Progenitor cell of endocrine pancreas (in vitro differentiated cells): ENCODE measurements at regions not wholly inside any gene's neighbourhood (a gene's known extent, or its start where the extent isn't known, plus 50 kb on each side); places are given as distances from the start of the nearest gene placed in this dataset.
A peak's percentile ranks its signal among the peaks of the same experiment; 100 is the strongest.

Source experiments
- DNase-seq: peaks from one replicate; pipeline ENCODE4 v3.0.0; 2021; ENCODE audit warnings: low spot score; ENCODE audit not compliant: unreplicated experiment
- H3K27ac Mint-ChIP-seq: 2 replicates; pipeline ENCODE4 v1.8.0; 2021; ENCODE audit warnings: mild to moderate bottlenecking, moderate library complexity, mixed read lengths
- H3K27me3 Mint-ChIP-seq: 2 replicates; pipeline ENCODE4 v1.8.0; 2021; ENCODE audit warnings: mixed read lengths
- H3K36me3 Mint-ChIP-seq: 2 replicates; pipeline ENCODE4 v1.8.0; 2022; ENCODE audit warnings: mixed read lengths; ENCODE audit not compliant: insufficient read depth
- H3K4me1 Mint-ChIP-seq: 2 replicates; pipeline ENCODE4 v1.8.0; 2021; ENCODE audit warnings: low read depth, mixed read lengths
- H3K4me3 Mint-ChIP-seq: 2 replicates; pipeline ENCODE4 v1.8.0; 2021; ENCODE audit warnings: low read depth, mild to moderate bottlenecking, moderate library complexity, mixed read lengths
- H3K9me3 Mint-ChIP-seq: 2 replicates; pipeline ENCODE4 v1.8.0; 2021; ENCODE audit warnings: low read depth, mixed read lengths
- TF ChIP-seq, protein P1 (sequence below): fragments of 200-600 bp; sonication (generic); IDR thresholded peaks from one replicate; pipeline ENCODE4 v1.5.0; 2021; ENCODE audit warnings: antibody characterized with exemption, mild to moderate bottlenecking; ENCODE audit not compliant: unreplicated experiment

DNA sequence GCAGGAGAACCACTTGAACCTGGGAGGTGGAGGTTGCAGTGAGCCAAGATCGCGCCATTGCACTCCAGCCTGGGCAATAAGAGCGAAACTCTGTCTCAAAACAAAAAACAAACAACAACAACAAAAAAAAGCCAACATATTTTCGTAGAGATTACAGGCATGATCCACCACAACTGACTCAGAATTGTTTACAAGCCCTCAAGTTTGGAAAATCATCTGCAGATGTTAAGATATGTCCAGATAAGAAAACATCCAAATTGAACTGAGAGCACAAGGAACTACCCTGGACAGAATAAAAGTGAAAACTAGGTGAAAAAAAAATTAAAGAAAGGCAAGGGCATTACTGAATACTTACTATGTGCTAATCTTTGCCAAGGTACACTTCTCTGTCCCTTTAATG lies 89.8 kb upstream of the WLS start:
- Mint-ChIP-seq H3K9me3 (no peaks in the 10 kb centered on the region), H3K27ac (no peak overlapping the region), H3K4me1 (peaks cover 5% of the 10 kb centered on the region), H3K36me3 (no peaks in the 10 kb centered on the region), H3K4me3 (no peak overlapping the region), H3K27me3 (peaks cover 3% of the 10 kb centered on the region)
- no peak for DNase-seq
- TF ChIP-seq, protein P1, sequence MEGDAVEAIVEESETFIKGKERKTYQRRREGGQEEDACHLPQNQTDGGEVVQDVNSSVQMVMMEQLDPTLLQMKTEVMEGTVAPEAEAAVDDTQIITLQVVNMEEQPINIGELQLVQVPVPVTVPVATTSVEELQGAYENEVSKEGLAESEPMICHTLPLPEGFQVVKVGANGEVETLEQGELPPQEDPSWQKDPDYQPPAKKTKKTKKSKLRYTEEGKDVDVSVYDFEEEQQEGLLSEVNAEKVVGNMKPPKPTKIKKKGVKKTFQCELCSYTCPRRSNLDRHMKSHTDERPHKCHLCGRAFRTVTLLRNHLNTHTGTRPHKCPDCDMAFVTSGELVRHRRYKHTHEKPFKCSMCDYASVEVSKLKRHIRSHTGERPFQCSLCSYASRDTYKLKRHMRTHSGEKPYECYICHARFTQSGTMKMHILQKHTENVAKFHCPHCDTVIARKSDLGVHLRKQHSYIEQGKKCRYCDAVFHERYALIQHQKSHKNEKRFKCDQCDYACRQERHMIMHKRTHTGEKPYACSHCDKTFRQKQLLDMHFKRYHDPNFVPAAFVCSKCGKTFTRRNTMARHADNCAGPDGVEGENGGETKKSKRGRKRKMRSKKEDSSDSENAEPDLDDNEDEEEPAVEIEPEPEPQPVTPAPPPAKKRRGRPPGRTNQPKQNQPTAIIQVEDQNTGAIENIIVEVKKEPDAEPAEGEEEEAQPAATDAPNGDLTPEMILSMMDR = no peak

DNA sequence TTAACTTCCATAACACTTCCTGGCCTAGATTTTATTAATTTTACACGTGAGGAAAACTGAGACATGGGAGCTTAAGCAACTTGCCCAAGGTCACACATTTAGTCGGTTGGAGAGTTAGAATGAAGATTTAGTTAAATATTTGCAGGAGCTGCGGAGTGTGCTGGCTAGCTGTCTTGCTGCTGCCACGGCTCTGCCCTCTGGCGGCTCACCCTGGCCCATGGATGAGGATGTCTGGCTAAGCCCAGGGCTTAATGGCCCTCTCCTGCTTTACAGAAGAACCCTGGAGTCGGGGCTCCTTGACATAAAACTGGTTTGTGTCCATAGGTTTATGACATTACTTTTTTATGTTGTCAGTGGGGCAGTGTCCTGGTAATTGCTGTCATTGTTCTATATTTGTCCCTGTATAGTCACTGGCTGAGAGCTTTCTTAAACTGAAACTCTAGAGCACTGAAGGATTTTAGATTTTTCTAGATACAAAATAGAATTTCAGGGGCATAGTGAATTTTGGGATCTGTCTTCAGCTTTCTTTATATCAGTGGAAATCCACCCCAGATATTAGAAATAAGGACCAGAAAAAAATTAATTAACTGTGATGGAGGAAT lies 88.9 kb upstream of the WLS start:
- TF ChIP-seq, protein P1 = peak; percentile 88
- no peaks in the 10 kb centered on the region for H3K36me3 Mint-ChIP-seq
- no peaks in the 10 kb centered on the region for H3K9me3 Mint-ChIP-seq
- H3K4me1 Mint-ChIP-seq = peaks cover 5% of the 10 kb centered on the region
- H3K4me3 Mint-ChIP-seq = no peak overlapping the region
- DNase-seq = peak; percentile 59
- H3K27ac Mint-ChIP-seq = no peak overlapping the region
- no peaks in the 10 kb centered on the region for H3K27me3 Mint-ChIP-seq

DNA sequence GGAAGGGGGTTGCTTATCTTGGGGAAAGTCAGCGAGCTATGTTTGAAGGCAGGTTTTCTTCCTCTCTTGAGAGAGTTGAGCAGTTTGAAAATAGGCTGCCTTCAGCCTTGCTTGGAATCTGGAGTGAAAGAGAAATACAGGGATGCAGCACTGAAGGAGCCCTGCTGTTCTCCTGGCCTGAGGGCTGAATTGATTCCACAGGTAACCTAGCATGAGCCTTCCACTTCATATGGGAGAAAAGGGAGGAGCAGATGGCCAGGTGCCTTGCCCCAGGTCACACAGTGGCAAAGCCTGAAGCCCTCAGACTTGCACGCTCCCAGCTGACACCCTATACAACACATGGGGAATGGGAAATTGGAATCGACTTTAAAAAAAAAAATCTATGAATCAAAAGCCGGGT lies 88.0 kb upstream of the WLS start:
- Mint-ChIP-seq H3K27ac (no peak overlapping the region), H3K4me3 (no peak overlapping the region)

DNA sequence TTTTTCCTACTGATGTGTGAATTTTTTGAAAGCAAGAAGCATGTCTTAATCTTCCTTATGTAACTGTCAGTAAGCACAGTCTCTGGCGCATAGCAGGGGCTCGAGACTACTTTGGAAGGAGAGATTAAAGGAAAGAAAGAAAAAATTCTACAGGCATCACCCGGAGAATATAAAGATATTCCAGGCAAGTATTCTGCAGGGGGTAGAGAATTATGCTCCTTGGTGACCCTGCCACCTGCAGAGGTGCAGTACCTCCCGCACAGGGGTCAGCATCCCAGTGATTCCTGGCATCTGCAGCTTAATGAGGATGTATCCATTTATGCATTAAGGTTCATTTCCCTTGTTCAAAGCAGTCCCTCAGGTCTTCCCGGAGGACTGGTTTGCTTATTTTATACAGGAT lies 87.6 kb upstream of the WLS start:
- TF ChIP-seq, protein P1 = no peak
- no peak overlapping the region for H3K4me3 Mint-ChIP-seq

More for the DNA sequence above, 88.0 kb upstream of the WLS start:
- H3K27me3 Mint-ChIP-seq = no peaks in the 10 kb centered on the region
- DNase-seq = no peak
- H3K4me1 Mint-ChIP-seq = peaks cover 5% of the 10 kb centered on the region
- H3K36me3 Mint-ChIP-seq = no peaks in the 10 kb centered on the region
- TF ChIP-seq, protein P1 = no peak
- no peaks in the 10 kb centered on the region for H3K9me3 Mint-ChIP-seq

DNA sequence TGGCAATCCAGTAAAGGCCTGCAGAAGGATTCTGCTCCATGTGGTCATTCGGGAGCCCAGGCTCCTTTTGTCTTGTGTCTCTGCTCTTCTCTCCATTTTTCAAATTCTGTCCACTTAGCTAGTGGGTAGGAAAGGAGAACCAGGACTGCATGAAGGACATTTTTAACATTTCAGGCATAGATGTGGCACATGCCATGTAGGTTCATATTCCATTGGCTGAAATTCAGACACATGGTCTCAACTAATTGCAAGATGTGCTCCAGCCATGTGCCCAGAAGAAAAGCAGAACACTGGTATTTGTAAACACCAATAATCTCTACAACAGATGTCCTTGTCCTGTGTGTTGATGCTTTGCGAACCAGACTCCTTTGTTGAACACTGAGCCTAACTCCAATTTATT lies 85.2 kb upstream of the WLS start:
- Mint-ChIP-seq H3K4me1 (peaks cover 5% of the 10 kb centered on the region), H3K36me3 (no peaks in the 10 kb centered on the region), H3K4me3 (no peak overlapping the region), H3K9me3 (no peaks in the 10 kb centered on the region), H3K27me3 (no peaks in the 10 kb centered on the region), H3K27ac (no peak overlapping the region)
- DNase-seq = no peak
- TF ChIP-seq, protein P1 = no peak

More for the DNA sequence above, 87.6 kb upstream of the WLS start:
- Mint-ChIP-seq H3K36me3 (no peaks in the 10 kb centered on the region), H3K9me3 (no peaks in the 10 kb centered on the region), H3K4me1 (peaks cover 5% of the 10 kb centered on the region), H3K27ac (no peak overlapping the region), H3K27me3 (no peaks in the 10 kb centered on the region)
- DNase-seq = no peak
